GM10266 (cell line): ENCODE measurements at regions not wholly inside any gene's neighbourhood (a gene's known extent, or its start where the extent isn't known, plus 50 kb on each side); places are given as distances from the start of the nearest gene placed in this dataset.

Source experiments
- DNase-seq: peaks from one replicate; pipeline ENCODE4 v3.0.0; 2012; ENCODE audit errors: extremely low spot score
- TF ChIP-seq, protein P1 (sequence below): IDR thresholded peaks from 2 replicates; pipeline ENCODE4 v1.5.1; 2012; ENCODE audit warnings: mild to moderate bottlenecking, low read depth; ENCODE audit not compliant: control insufficient read depth, insufficient read depth; ENCODE audit errors: missing control alignments

DNA sequence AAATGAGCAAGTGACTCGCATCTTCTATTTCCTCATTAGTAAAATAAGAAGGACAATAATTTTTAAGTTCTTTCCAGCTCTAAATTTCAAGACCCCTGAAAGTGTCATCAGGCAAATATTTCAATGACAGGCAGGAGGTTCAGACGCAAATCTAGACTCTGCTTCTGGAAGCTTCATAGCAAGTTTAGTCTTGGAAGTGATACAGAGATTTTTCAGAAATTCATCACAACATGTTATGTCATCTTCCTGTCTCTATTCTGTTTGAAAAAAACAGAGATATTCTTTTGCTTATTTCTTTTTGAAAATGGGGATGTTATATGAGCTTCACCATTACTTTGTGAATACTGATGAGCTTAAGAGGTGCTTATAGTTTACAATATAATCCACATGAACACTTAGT is 74.0 kb downstream of the C3orf85 start:
- no peak for DNase-seq
- TF ChIP-seq, protein P1, sequence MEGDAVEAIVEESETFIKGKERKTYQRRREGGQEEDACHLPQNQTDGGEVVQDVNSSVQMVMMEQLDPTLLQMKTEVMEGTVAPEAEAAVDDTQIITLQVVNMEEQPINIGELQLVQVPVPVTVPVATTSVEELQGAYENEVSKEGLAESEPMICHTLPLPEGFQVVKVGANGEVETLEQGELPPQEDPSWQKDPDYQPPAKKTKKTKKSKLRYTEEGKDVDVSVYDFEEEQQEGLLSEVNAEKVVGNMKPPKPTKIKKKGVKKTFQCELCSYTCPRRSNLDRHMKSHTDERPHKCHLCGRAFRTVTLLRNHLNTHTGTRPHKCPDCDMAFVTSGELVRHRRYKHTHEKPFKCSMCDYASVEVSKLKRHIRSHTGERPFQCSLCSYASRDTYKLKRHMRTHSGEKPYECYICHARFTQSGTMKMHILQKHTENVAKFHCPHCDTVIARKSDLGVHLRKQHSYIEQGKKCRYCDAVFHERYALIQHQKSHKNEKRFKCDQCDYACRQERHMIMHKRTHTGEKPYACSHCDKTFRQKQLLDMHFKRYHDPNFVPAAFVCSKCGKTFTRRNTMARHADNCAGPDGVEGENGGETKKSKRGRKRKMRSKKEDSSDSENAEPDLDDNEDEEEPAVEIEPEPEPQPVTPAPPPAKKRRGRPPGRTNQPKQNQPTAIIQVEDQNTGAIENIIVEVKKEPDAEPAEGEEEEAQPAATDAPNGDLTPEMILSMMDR: no peak

DNA sequence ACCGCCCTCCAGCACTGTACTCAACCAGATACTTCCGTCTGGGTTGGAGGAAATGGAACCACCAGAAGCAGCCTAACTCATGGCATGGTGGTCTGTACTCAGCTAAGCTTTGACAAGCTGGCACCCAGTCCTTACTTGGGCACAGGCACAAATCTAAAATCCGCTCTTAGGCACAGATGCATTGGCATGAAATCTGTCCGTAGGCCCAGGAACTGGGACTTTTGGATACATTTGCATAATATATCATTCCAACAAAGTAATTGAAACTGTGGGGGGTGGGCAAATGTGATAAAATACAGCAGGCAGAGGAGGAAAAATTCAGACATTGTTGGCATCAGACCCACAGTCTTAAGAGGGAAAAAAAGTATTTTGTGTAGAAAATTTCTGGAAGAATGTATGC is 75.4 kb downstream of the C3orf85 start:
- DNase-seq: no peak
- TF ChIP-seq, protein P1: no peak

DNA sequence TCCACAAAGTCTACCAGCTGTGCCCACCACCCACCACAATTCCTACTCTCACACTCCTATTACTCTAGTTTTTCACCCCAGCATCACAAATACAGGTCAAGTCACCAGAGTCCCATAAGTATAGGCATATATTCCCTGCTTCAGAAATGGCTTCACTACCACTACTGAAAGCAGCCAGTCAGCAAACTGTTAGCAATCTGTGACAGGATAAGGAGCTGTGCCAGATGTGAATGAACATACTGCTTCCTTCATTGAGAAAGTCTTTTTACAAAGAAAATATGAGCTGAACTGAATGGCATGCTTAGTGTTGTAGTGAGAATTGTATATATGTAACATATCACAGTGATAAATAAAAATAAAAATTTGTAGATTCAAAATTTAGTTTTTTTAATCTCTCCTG is 76.8 kb downstream of the C3orf85 start:
- DNase-seq: no peak
- TF ChIP-seq, protein P1: no peak

DNA sequence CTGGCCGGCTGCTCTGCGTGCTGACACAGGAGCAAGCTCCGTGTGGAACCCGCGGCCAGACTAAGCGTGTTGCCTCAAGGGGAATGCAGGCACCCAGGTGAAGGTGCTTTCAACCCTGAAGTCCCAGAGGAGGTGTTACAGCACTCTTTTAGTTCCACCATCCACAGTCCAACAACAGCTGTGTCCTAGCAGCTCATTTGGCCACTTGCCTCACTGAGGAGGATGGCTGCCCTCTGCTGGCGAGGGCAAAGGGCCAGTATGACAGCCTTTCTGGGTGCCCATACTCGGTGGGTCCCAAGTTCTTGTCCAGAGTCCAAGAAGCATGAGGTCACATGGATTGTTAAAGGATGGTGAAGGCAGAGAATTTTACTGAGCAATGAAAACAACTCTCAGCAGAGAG is 87.8 kb downstream of the C3orf85 start:
- TF ChIP-seq, protein P1: peak; percentile 28
- no peak for DNase-seq

DNA sequence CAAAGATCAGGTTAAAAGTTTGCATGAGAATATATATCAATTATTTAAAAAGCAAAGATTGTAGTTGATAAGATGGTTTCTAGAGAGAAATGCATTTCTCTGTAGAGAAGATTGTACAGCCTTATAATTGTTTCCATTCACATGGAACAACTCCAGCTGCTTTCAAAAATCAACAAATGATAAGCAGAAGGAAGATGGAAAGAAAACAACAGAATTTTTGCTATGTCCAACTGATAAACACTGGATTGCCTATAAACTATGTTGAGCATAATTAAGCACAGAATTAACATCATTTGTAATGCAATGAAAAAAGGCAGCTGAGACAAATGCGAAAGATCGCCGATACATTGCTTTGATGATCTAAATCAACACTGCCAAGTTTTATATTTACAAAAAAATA is 89.0 kb downstream of the C3orf85 start:
- DNase-seq: no peak
- TF ChIP-seq, protein P1: no peak

DNA sequence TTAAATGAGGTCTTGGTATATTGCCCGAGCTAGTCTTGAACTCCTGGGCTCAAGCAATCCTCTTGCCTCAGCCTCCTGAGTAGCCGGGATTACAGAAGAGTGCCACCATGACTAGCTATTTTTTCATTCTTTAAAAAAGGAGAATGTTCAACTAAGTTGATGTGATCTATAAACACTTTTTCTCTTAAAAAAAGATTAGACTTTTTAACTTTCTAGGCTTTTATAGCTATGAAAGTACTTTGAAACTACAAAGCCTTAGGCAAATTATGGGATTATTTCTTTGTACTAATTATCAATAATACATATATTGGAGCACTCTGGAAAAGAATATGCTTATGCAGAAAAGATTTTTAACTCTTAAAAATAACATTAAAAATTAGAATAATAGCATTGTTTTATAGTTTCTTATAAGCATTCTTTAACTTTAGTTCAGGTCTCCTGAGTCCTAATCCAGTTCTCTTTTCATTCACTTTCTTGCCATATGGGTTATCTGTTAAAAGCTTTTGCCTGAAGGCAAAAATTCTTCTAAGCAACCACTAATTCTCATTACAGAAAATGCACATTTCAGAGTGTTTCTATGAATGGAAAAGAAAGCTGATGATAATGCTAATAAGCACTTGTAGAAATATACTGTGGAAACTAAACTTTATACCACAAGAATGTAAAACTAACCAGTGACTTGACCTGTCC is 87.8 kb downstream of the DPPA2 start:
- TF ChIP-seq, protein P1: no peak
- no peak for DNase-seq

DNA sequence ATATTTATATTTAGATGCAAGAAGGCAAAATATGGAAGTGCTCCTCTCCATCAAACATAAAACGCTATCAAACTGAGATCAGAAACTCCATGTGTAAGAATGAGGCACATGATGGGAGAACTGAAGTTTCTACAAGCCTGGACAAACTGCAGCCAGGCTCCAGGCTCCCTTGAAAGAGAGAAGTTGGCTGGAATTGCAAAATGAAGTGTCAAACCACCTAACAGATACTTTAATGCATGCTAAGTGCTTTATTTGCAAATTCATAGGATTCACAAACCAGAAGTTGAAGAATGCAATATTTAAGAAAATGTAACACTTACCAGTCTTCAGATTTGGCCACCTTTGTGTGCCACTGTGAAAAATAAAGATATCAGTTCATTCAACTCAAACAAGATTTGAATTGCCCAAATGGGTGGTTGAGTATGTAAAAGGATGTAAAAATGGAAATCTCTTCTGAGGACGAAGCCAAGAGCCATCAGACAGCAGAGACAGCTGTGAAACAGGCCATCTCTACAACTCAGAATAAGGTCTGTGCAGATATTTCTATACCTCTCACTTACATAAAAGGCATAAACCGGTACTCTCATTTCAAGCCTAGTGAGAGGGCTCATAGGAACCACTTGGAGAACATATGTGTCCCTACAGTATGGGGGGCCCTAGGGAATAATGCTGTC is 87.0 kb downstream of the DPPA2 start:
- no peak for DNase-seq
- TF ChIP-seq, protein P1: no peak
